ENCODE measurements at regions not wholly inside any gene's neighbourhood (a gene's known extent, or its start where the extent isn't known, plus 50 kb on each side); places are given as distances from the start of the nearest gene placed in this dataset.
"Not testable (repeated sequence)": the region's sequence is repeated elsewhere in the genome, so short reads cannot be mapped to it uniquely, and the experiment has no call there.

DNA sequence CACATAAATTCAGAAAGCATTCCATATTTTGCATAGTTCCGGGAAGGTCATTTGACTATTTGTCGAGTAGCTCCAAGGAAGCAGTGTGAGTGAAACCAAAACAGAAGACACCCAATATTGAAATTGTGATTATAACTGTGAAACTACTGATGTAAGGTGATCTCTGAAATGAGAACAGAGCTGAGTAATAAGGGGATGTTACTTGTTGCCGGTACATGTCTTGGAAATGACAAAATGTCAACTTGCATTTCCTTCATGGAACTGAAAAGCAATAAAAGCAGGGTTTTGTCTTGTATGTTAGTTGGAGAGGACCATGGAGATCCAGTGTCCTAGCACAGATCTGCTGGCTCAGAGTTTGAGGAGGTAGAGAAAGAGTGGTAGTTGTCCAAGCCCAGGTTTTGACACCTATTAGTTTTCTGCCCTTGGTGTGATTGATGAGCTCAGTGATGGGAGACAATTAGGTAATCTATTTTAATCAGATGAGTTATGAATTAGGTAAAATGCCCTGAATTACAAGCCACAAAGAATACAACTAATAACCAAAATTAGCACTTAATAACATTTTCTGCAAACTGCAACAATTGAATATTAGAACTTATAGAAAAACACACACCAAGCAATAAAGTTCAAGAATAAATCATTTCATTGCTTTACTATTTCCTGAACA is 58.7 kb upstream of the ZNF519 start:
- not testable (repeated sequence) for TF ChIP-seq SAP30 (IDR thresholded peaks at IDR 0.05; ENCODE audit: insufficient read depth, insufficient replicate concordance, low read length); HDAC6 (IDR thresholded peaks at IDR 0.05; ENCODE audit: low read depth, low read length); POLR2AphosphoS5 (IDR thresholded peaks at IDR 0.05; ENCODE audit: low read depth, low read length); EZH2 (IDR thresholded peaks at IDR 0.05; ENCODE audit: low read depth, low read length, severe bottlenecking); JUND (IDR thresholded peaks at IDR 0.05; ENCODE audit: low read length)
- TF ChIP-seq, protein P1, sequence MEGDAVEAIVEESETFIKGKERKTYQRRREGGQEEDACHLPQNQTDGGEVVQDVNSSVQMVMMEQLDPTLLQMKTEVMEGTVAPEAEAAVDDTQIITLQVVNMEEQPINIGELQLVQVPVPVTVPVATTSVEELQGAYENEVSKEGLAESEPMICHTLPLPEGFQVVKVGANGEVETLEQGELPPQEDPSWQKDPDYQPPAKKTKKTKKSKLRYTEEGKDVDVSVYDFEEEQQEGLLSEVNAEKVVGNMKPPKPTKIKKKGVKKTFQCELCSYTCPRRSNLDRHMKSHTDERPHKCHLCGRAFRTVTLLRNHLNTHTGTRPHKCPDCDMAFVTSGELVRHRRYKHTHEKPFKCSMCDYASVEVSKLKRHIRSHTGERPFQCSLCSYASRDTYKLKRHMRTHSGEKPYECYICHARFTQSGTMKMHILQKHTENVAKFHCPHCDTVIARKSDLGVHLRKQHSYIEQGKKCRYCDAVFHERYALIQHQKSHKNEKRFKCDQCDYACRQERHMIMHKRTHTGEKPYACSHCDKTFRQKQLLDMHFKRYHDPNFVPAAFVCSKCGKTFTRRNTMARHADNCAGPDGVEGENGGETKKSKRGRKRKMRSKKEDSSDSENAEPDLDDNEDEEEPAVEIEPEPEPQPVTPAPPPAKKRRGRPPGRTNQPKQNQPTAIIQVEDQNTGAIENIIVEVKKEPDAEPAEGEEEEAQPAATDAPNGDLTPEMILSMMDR (IDR thresholded peaks at IDR 0.05; ENCODE audit: control extremely low read depth in 1 of 3, insufficient read depth in 1 of 3, low read depth in 1 of 3, low read length in 3 of 3): not testable (repeated sequence)
- TF ChIP-seq, protein P2, sequence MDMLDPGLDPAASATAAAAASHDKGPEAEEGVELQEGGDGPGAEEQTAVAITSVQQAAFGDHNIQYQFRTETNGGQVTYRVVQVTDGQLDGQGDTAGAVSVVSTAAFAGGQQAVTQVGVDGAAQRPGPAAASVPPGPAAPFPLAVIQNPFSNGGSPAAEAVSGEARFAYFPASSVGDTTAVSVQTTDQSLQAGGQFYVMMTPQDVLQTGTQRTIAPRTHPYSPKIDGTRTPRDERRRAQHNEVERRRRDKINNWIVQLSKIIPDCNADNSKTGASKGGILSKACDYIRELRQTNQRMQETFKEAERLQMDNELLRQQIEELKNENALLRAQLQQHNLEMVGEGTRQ (IDR thresholded peaks at IDR 0.05; ENCODE audit: low read length): not testable (repeated sequence)
- TF ChIP-seq, protein P3, sequence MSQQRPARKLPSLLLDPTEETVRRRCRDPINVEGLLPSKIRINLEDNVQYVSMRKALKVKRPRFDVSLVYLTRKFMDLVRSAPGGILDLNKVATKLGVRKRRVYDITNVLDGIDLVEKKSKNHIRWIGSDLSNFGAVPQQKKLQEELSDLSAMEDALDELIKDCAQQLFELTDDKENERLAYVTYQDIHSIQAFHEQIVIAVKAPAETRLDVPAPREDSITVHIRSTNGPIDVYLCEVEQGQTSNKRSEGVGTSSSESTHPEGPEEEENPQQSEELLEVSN (IDR thresholded peaks at IDR 0.05): not testable (repeated sequence)

Data from H1 (cell line).